ENCODE measurements at regions not wholly inside any gene's neighbourhood (a gene's known extent, or its start where the extent isn't known, plus 50 kb on each side); places are given as distances from the start of the nearest gene placed in this dataset.

DNA sequence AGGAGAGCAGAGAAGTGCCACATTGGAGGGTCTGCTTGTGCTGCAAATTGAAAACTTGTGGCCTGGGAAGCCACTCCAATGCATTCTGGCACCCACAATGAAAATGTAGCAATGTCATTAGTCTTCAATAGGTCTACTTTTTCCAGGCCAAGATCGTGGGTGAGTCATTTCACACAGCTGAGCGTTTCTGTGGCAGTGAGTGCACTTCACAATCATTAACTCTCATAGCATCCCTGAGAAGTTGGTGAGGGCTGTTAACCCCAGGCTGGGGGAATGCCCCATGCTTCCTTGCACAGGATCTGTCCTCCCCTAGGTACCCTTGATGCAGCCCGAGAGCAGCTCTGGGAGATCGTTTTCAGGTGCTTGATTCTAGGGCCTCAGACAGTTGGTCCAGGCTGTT lies 196.8 kb upstream of the ATP6AP2 start:
- TF ChIP-seq, protein P1, sequence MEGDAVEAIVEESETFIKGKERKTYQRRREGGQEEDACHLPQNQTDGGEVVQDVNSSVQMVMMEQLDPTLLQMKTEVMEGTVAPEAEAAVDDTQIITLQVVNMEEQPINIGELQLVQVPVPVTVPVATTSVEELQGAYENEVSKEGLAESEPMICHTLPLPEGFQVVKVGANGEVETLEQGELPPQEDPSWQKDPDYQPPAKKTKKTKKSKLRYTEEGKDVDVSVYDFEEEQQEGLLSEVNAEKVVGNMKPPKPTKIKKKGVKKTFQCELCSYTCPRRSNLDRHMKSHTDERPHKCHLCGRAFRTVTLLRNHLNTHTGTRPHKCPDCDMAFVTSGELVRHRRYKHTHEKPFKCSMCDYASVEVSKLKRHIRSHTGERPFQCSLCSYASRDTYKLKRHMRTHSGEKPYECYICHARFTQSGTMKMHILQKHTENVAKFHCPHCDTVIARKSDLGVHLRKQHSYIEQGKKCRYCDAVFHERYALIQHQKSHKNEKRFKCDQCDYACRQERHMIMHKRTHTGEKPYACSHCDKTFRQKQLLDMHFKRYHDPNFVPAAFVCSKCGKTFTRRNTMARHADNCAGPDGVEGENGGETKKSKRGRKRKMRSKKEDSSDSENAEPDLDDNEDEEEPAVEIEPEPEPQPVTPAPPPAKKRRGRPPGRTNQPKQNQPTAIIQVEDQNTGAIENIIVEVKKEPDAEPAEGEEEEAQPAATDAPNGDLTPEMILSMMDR (IDR thresholded peaks at IDR 0.05; ENCODE audit: borderline replicate concordance) = no peak
- intact Hi-C loops (cut with micrococcal nuclease) = no loop called here
- H3K27ac ChIP-seq (replicated peaks) = no peak overlapping the region
- DNase-seq = no peak
- no peaks in the 10 kb centered on the region for H3K36me3 ChIP-seq
- no peaks in the 10 kb centered on the region for H3K27me3 ChIP-seq (ENCODE audit: low read depth)
- no peak overlapping the region for H3K4me3 ChIP-seq
- H3K9me3 ChIP-seq (replicated peaks) = no peaks in the 10 kb centered on the region
- no peaks in the 10 kb centered on the region for H3K4me1 ChIP-seq

DNA sequence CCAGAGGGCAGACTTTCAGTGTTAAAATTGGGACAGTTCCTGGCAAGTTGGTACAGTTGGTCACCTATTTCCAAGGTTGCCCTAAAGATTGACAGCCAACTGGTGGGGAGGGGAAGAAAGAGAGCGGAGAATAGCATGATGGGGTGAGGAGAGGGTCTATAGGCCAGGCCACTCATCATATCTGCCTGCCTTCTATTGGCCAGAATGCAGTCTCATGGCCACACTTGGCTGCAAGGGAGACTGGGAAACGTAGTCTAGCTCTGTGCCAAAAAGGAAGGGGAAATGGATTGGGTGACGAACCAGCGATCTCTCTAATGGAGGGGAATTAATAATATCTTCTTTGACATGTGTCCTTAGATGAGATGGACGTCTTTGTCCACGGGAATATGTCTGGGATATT lies 197.4 kb upstream of the ATP6AP2 start:
- H3K27ac ChIP-seq (replicated peaks) = no peak overlapping the region
- H3K4me1 ChIP-seq = no peaks in the 10 kb centered on the region
- H3K27me3 ChIP-seq (ENCODE audit: low read depth) = no peaks in the 10 kb centered on the region
- intact Hi-C loops (cut with micrococcal nuclease) = no loop called here
- H3K36me3 ChIP-seq = no peaks in the 10 kb centered on the region
- H3K9me3 ChIP-seq (replicated peaks) = no peaks in the 10 kb centered on the region
- TF ChIP-seq, protein P1 (IDR thresholded peaks at IDR 0.05; ENCODE audit: borderline replicate concordance) = no peak
- DNase-seq = no peak
- no peak overlapping the region for H3K4me3 ChIP-seq

- no peaks in the 10 kb centered on the region for H3K36me3 ChIP-seq
- intact Hi-C loops (cut with micrococcal nuclease) = no loop called here
- H3K4me1 ChIP-seq = no peaks in the 10 kb centered on the region
- no peak for DNase-seq
- H3K4me3 ChIP-seq = no peak overlapping the region
- TF ChIP-seq, protein P1 (IDR thresholded peaks at IDR 0.05; ENCODE audit: borderline replicate concordance) = no peak
- no peaks in the 10 kb centered on the region for H3K27me3 ChIP-seq (ENCODE audit: low read depth)
- H3K27ac ChIP-seq (replicated peaks) = no peak overlapping the region
- no peaks in the 10 kb centered on the region for H3K9me3 ChIP-seq (replicated peaks)
Observed at GRCh38 chrX:40380655-40381488, 199.9 kb upstream of the ATP6AP2 start.

DNA sequence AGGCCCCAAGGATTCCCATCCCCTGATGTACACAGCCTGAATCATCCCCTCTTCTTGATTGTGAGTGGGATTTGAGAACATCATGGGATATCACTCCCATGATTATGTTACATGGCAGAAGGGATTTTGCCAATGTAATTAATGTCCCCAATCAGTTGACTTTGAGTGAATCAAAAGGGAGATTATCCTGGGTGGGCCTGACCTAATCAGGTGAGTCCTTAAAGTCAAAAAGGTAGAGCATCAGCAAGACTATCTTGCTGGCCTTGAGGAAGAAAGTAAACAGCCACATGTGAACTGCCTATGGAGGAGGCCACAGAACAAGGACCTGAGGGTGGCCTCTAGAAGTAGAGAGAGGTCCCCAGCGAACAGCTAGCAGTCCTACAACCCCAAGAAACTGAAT lies 203.1 kb upstream of the ATP6AP2 start:
- Histone ChIP-seq H3K36me3 (no peaks in the 10 kb centered on the region), H3K27me3 (ENCODE audit: low read depth) (no peaks in the 10 kb centered on the region), H3K4me3 (no peak overlapping the region), H3K9me3 (replicated peaks) (no peaks in the 10 kb centered on the region), H3K27ac (replicated peaks) (no peak overlapping the region), H3K4me1 (no peaks in the 10 kb centered on the region)
- DNase-seq = no peak
- intact Hi-C loops (cut with micrococcal nuclease) = no loop called here
- TF ChIP-seq, protein P1 (IDR thresholded peaks at IDR 0.05; ENCODE audit: borderline replicate concordance) = no peak

- Histone ChIP-seq H3K4me1 (no peaks in the 10 kb centered on the region), H3K27me3 (ENCODE audit: low read depth) (no peaks in the 10 kb centered on the region), H3K27ac (replicated peaks) (no peak overlapping the region), H3K36me3 (no peaks in the 10 kb centered on the region), H3K4me3 (no peak overlapping the region), H3K9me3 (replicated peaks) (no peaks in the 10 kb centered on the region)
- TF ChIP-seq, protein P1 (IDR thresholded peaks at IDR 0.05; ENCODE audit: borderline replicate concordance) = no peak
- no peak for DNase-seq
- intact Hi-C loops (cut with micrococcal nuclease) = no loop called here
Observed at GRCh38 chrX:40374486-40374885, 206.3 kb upstream of the ATP6AP2 start.

Measured in left ventricle myocardium inferior (tissue), 1 donor.